ENCODE measurements at regions not wholly inside any gene's neighbourhood (a gene's known extent, or its start where the extent isn't known, plus 50 kb on each side); places are given as distances from the start of the nearest gene placed in this dataset.

DNA sequence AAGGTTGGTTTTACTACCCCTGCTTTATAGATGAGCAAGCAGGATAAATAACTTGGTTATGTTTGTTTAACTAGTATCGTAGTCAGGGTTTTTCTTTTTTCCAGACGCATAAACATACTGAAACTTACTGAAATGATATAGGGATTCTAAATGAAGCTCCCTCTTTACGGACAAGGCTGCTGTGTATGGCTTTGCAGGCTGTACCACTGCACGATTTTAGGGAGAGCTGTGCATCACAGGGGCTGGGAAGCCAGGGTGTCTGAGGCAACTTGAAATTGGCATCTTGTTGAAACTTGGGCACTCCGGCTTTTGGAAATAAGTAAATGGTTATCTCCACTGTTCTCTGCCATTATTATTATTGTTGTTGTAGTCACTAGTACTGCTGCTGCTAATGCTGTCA is 218.1 kb upstream of the CDH8 start:
- no peak for DNase-seq

- DNase-seq: peak; percentile 78
These were observed 217.7 kb upstream of the CDH8 start for GRCh38 chr16:62253966-62254365.

GRCh38 chr16:62249069-62249468 is 212.8 kb upstream of the CDH8 start:
- DNase-seq: no peak

DNA sequence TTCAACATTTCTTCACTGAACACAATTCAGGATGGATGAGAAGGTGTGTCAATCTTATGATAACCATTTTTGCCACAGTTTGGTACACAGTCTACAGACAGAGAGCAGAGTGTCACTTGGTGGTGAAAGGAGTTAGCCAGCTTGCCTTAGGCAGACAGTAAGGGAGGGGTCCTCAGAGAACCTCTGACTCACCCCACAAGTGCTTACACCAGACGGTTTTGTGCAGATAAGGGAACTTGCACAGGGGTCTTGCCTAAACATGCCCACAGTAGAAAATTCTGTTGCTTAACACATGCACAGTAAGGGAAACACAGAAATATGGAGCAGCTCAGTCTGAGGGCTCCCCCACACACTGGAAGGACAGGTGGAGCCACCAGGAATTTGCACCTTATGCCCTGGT is 204.5 kb upstream of the CDH8 start:
- no peak for DNase-seq

DNA sequence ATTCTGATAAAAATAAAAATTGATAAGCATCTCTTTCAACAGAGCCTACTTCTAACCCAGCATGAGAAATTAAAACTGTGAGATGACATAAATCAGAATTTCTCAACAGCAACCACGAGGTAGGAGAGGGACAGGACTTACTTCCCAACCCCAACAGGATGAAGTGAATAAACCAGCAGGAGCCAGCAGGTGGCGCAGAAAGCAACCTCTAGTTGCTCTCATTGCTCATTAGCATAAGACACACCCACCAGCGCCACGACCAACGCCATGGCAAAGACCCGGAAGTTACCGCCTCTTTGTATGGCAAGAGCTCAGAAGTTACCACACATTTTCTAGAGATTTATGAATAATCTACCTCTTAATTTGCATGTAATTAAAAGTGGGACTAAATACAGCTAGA is 189.4 kb upstream of the CDH8 start:
- DNase-seq: no peak

DNA sequence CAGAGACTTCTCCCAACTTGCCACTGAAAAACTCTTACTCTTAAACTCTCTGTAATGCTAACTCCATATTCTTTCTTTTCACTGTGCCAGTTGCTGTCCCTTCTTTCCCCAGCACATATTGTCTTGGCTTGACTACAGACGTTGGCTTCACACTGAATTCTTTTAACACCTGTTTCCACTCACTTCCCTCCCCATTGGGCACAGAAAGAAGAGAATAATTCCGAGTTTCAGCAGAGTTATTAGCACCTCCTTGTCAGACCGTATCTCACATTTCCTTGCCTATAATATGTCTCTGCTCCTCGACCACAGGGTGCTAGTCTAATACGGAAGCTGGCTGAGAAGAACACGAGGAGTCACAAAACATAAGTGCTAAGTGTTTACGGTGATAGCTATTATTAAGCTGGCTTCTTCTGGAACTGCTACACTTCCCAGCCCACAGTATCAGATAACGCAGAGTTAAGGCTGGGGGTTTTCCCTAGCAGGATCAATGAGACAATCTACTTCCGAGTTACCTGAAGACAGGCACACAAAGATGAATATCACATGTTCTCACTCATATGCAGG is 188.5 kb upstream of the CDH8 start:
- DNase-seq: no peak

DNA sequence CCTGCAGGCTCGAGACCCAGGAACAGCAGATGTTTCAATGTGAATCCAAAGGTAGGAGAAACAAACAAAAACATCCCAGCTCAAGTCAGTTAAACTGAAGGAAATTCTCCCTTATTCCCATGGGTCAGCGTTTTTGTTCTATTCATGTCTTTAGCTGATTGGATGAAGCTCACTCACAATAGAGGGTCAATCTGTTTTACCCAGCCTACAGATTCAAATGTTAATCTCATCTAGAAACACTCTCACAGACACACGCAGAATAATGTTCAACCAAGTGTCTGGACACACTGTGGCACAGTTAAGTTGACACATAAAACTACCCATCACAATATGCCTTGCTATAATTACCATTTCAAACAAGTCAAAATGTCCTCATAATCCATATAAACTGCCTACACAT is 180.6 kb upstream of the CDH8 start:
- DNase-seq: no peak

GRCh38 chr16:62213763-62214162 is 177.5 kb upstream of the CDH8 start:
- no peak for DNase-seq

GRCh38 chr16:62208934-62209333 is 172.7 kb upstream of the CDH8 start:
- DNase-seq: no peak

- no peak for DNase-seq
These were observed 169.2 kb upstream of the CDH8 start for GRCh38 chr16:62205459-62205858.

DNA sequence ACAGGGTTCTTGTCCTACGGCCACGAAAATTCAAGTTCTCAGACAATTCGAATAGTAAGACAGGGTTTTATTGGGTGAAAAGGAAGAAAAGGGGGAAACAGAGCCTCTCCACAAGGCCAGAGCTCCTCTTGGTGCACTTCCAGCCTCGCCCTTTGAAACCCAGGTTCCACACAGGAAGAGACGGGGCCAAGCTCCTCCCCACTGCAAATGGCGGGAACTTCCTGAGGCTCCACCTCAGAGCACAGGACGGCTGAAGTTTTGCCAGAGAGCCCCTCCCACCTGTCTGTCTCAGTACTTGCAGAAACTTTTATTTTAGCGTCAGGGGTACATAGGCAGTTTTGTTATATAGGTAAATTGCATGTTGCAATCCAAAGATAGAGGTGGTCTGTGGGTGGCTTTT is 165.7 kb upstream of the CDH8 start:
- DNase-seq: no peak

DNA sequence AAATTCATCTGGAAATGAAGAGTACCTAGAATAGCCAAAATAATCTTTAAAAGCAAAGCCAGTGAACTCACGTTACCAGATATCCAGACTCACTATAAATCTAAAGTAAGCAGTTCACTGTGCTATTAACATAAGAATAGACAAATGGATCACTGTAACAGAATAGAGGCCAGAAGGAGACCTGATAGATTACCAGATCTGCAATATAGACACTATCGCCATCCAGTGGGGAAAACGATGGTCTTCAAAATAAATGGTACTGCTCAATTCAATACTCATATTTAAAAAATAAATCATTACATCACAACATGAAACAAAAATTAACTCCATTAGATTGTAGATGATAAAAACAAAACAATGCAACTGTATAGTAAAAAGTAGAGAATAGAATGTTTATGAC is 158.6 kb upstream of the CDH8 start:
- no peak for DNase-seq

DNA sequence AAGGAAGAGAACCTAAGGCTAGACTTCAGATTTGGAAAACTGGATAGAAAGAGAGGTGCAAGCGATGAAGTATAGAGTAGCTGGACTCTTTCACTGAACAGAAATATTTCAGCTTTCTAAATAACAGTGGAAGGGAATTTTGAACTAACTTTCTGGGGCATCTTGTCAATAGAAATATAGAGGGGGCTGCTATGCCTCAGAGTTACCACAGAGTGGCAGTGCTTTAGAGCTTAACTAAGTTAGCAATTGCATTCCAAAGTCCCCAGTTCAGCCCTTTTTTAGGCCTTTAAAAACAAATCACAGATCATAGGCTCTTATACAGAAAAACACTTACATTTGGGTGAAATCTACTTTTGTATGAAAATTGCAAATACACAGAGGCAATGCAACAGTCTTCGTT is 154.2 kb upstream of the CDH8 start:
- DNase-seq: no peak

GRCh38 chr16:62177351-62178203 is 141.3 kb upstream of the CDH8 start:
- no peak for DNase-seq

DNA sequence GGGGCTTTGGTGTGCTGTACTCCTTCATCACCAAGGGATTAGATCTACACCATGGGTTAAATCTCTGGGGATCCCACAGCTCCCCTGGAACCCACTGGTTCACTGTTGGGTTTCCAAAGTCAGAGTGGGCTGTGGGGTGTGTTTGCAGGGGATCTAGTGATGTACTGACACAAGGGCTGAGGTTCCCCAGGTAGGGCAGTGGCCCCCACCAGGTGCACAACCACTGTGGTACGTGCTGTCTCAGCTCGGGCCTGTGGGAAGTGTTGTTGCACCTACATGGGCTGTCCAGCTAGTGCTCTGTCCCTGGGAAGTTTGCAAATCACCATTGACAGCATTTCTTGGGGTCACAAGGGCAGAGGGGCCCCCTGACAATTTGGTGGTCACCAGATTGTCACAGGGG is 134.4 kb upstream of the CDH8 start:
- no peak for DNase-seq

DNA sequence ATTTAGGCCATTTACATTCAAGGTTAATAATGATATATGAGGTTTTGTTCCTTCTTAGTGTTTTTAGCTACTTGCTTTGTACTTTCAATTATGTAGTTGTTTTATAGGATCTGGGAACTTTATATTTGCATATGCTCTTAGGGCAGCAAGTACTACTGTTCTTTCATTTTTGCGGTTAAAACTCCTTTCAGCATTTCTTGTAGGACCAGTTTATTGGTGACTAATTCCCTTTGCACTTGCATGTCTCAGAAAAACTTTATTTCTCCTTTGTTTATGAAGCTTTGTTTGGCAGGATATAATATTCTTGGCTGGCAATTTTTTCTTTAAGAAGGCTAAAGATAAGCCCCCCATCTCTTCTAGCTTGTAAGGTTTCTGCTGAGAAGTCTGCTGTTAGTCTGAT is 131.3 kb upstream of the CDH8 start:
- no peak for DNase-seq

GRCh38 chr16:62157544-62157943 is 121.3 kb upstream of the CDH8 start:
- DNase-seq: no peak

DNA sequence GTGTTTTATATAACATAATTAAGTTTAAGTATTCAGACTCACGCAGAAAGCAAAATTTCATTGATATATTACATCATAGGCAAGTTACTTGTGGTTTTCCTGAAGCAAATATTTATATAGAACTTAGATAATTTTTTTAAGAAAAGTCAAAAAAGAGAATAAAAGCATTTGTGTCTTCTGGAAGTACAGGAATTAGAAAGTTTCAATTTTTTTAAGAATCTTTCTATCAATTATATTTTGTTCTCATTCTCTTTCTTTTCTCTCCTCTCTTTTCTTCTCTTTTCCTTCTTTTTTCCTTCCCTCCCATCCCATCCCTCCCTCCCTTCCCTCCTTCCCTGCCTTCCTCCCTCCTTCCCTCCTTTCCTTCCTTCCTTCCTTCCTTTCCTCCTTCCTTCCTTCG is 120.7 kb upstream of the CDH8 start:
- DNase-seq: no peak

DNA sequence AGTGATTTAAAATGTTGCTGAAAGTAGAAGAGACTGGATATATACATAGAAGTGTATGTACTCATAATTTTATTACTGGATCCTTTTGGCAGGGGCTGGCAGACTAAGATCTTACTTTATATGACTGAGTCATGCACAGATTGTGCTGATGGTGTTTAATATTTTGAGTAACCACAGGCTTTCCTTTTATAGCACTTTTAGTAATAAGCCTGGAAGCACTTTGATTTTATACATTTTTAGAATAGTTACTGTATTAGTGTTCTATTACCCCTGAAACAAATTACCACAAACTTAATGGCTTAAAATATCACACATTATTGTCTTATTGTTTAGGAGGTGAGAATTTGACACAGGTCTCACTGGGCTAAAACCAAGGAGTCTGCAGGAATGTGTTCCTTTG is 113.4 kb upstream of the CDH8 start:
- no peak for DNase-seq

GRCh38 chr16:62137996-62138395 is 101.8 kb upstream of the CDH8 start:
- DNase-seq: no peak

DNA sequence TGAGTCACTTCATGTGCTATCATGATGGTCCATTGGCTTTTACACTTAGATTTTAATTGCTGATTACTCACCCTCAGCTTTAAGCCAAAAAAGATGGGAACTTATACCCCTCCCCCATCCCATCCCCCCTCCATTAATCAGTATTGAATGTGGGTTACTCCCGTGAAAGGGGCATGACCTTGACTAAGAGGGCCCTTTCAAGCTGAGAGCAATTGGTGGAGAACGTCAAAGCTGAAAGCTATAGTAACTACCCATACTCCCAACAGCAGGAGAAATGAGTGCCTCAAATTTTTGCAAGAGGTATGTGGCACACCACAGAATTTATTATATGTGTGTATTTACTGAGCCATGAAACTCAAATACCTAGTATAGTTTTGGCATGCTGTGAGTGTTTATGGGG is 99.7 kb upstream of the CDH8 start:
- no peak for DNase-seq

DNA sequence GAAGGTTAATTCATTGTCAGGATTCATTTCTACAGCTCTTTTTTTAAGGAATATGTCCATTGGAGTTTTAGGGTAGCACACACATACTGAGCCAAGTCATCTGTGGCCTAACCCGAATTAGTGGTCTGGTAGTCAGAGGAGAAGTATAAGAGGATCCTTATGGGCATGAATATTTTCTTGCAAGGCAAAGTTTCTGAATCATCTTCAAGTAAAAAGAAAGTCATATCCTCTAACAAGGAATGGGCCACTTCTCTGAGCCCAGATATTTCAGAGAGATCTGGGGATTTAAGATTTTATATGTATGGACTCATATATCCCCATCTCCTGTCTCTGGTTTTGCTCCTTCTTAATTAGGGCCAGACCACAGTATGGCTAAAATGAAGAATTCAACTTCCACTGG is 99.2 kb upstream of the CDH8 start:
- no peak for DNase-seq

DNA sequence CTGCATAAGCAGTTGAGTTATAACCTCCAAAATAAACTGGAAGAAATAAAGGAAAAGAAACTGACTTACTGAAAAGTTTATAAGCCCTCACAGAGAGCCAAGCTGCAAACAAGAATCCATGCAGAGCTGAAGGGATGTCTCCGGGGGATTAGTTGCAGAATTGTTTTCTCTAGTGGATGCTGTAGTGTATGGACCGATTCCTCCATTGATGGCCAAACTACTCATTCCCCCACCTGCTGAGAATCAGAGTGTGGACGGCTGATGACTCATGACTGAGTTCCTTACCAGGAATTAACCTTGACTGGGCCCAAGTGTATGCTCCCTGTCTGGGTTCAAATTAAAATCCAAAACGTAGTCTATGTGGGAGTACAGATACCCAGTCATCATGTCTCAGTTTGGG is 93.9 kb upstream of the CDH8 start:
- no peak for DNase-seq

- DNase-seq: no peak
These were observed 69.0 kb upstream of the CDH8 start for GRCh38 chr16:62105244-62105643.

GRCh38 chr16:62102588-62102987 is 66.3 kb upstream of the CDH8 start:
- DNase-seq: no peak
